ENCODE measurements at regions not wholly inside any gene's neighbourhood (a gene's known extent, or its start where the extent isn't known, plus 50 kb on each side); places are given as distances from the start of the nearest gene placed in this dataset.

- no peak for TF ChIP-seq CTCF (IDR thresholded peaks at IDR 0.05; ENCODE audit: control insufficient read depth, insufficient read depth, low read depth, low read length, missing control alignments)
- no peak for DNase-seq (ENCODE audit: low read depth)
- H3K4me3 ChIP-seq (ENCODE audit: control insufficient read depth, low read depth, low read length), result no peak overlapping the region
These were observed 50.3 kb upstream of the CACNA1A start for GRCh38 chr19:13556552-13556951.
